Limb (tissue), 2 donors: ENCODE measurements at regions not wholly inside any gene's neighbourhood (a gene's known extent, or its start where the extent isn't known, plus 50 kb on each side); places are given as distances from the start of the nearest gene placed in this dataset.

Experiments used
- DNase-seq, 2 donors: peaks; one replicate each; pipeline ENCODE4 v3.0.0-alpha.2; 2016; ENCODE audit errors: extremely low spot score in 2 of 2

GRCh38 chr6:66962082-66962481, 1255.1 kb upstream of the EYS start:
- no peak for DNase-seq

- no peak for DNase-seq
These were observed 1254.2 kb upstream of the EYS start for GRCh38 chr6:66961191-66961590.

- no peak for DNase-seq
These were observed 1242.2 kb upstream of the EYS start for GRCh38 chr6:66949191-66949661.

GRCh38 chr6:66948106-66948505, 1241.1 kb upstream of the EYS start:
- no peak for DNase-seq

GRCh38 chr6:66940003-66940402, 1233.0 kb upstream of the EYS start:
- no peak for DNase-seq

- no peak for DNase-seq
These were observed 1230.2 kb upstream of the EYS start for GRCh38 chr6:66937180-66937579.

- DNase-seq = no peak
These were observed 1228.6 kb upstream of the EYS start for GRCh38 chr6:66935612-66936011.

GRCh38 chr6:66931787-66932186, 1224.8 kb upstream of the EYS start:
- no peak for DNase-seq

- DNase-seq = no peak
These were observed 1223.7 kb upstream of the EYS start for GRCh38 chr6:66930559-66931290.

GRCh38 chr6:66926060-66926459, 1219.0 kb upstream of the EYS start:
- DNase-seq = no peak

GRCh38 chr6:66913657-66914056, 1206.6 kb upstream of the EYS start:
- DNase-seq = no peak

GRCh38 chr6:66902457-66902856, 1195.4 kb upstream of the EYS start:
- DNase-seq = no peak

GRCh38 chr6:66900133-66901083, 1193.4 kb upstream of the EYS start:
- no peak for DNase-seq

- no peak for DNase-seq
These were observed 1190.5 kb upstream of the EYS start for GRCh38 chr6:66897576-66897975.

- no peak for DNase-seq
These were observed 1189.4 kb upstream of the EYS start for GRCh38 chr6:66896415-66896814.

- no peak for DNase-seq
These were observed 1176.4 kb upstream of the EYS start for GRCh38 chr6:66883453-66883852.

- no peak for DNase-seq
These were observed 1159.8 kb upstream of the EYS start for GRCh38 chr6:66866801-66867200.

GRCh38 chr6:66865771-66866170, 1158.7 kb upstream of the EYS start:
- no peak for DNase-seq

- no peak for DNase-seq
These were observed 1154.0 kb upstream of the EYS start for GRCh38 chr6:66861007-66861541.

- DNase-seq = no peak
These were observed 1153.3 kb upstream of the EYS start for GRCh38 chr6:66860328-66860727.

GRCh38 chr6:66858196-66858595, 1151.2 kb upstream of the EYS start:
- DNase-seq = no peak

- DNase-seq = no peak
These were observed 1147.0 kb upstream of the EYS start for GRCh38 chr6:66854014-66854413.
